ENCODE measurements at regions not wholly inside any gene's neighbourhood (a gene's known extent, or its start where the extent isn't known, plus 50 kb on each side); places are given as distances from the start of the nearest gene placed in this dataset.

DNA sequence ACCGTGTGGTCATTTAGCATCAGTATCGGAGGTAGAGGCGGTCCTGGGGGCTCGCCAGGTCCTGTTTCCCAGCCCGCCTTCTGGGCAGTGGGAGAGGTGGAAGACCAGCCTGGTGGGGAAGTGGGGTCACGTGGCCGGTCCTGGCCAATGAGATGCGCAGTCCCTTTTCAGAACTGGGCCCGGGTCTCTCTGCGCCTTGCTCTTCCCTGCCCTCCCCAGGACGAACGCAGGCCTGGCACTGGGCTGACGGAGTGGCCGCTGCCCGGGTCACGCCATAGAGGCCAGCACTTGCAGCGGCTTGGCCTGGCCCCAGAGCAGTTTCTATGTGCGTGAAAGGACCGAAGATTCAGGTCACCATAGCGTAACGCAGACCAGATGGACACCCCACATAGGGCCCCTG, 97.6 kb downstream of the OLFM1 start:
- H3K79me2 ChIP-seq (ENCODE audit: control insufficient read depth, insufficient read depth, low read length): no peaks in the 10 kb centered on the region
- in situ Hi-C loops (cut with MboI): no loop called here
- ATAC-seq (no peak), FAIRE-seq (no peak), DNase-seq (ENCODE audit: extremely low read depth in 1 of 4, low spot score in 3 of 4) (peak in 3 of 4 experiments; percentile 39 to 49 (median 48))
- TF ChIP-seq THAP12 (CRISPR knock-in tag; IDR thresholded peaks at IDR 0.05) (no peak), USF1 (CRISPR knock-in tag; IDR thresholded peaks at IDR 0.05) (peak; percentile 69), TFAM (CRISPR knock-in tag; conservative IDR thresholded peaks at IDR 0.05) (no peak), RAD51 (IDR thresholded peaks at IDR 0.05; ENCODE audit: borderline replicate concordance, low read depth) (peak; percentile 44; the same call in 1 of the 2 replicates), HNRNPK (IDR thresholded peaks at IDR 0.05; ENCODE audit: low read depth, low read length, poor library complexity, severe bottlenecking) (no peak), SRSF9 (IDR thresholded peaks at IDR 0.05; ENCODE audit: borderline replicate concordance, low read depth, low read length) (no peak), UBTF (IDR thresholded peaks at IDR 0.05; ENCODE audit: borderline replicate concordance in 1 of 2, low read depth in 2 of 2, low read length in 2 of 2) (no peak), USF2 (CRISPR knock-in tag; IDR thresholded peaks at IDR 0.05) (peak; percentile 71)
- ChIA-PET POLR2A (interaction anchor here (0.5 to 0.8 kb wide), 2 partner anchors 125 to 544 kb away, joined by 3 read pairs; no protein-coding TSS in a partner anchor), CTCF (ENCODE audit: low intra/inter-chr PET ratio) (no interaction called here)
- intact Hi-C loops (cut with micrococcal nuclease): no loop called here
- H2AFZ ChIP-seq (ENCODE audit: low read depth, low read length): no peak overlapping the region
- peaks cover 8% of the 10 kb centered on the region; the same call in 1 of the 2 replicates for H4K20me1 ChIP-seq (replicated peaks; ENCODE audit: control insufficient read depth, insufficient read depth, low read length)
- 4% methylated on average over 20 of the region's 21 CpGs for WGBS (ENCODE audit: insufficient coverage, low coverage, missing lambda C conversion rate)
- no peaks in the 10 kb centered on the region for H3K9me3 ChIP-seq (replicated peaks; ENCODE audit: control insufficient read depth, insufficient read depth, low read depth, low read length)
- no peaks in the 10 kb centered on the region for H3K36me3 ChIP-seq (ENCODE audit: control insufficient read depth, insufficient read depth, low read length)
- peaks cover 12 to 60% of the 10 kb centered on the region in 2 experiments; a peak in 3 of 5 replicates for H3K27me3 ChIP-seq (ENCODE audit: control insufficient read depth in 2 of 2, insufficient read depth in 2 of 2, low read length in 2 of 2)
- H3K4me2 ChIP-seq (ENCODE audit: insufficient read depth, low read length): no peak overlapping the region
- H3K27ac ChIP-seq (ENCODE audit: extremely low read depth, low read depth, low read length): no peak overlapping the region
- no peaks in the 10 kb centered on the region for H3K9me1 ChIP-seq (ENCODE audit: control insufficient read depth, insufficient read depth, low read length)
- no peak overlapping the region for H3K4me3 ChIP-seq
- H3K9ac ChIP-seq (ENCODE audit: insufficient read depth in 1 of 2, low read depth in 2 of 2, low read length in 2 of 2): no peak overlapping the region
- BruUV-seq (replicated peaks): no TSS peak
- peaks cover 0 to 5% of the 10 kb centered on the region in 2 experiments; a peak in 2 of 5 replicates for H3K4me1 ChIP-seq (replicated peaks in 1 of 2; ENCODE audit: control insufficient read depth in 2 of 2, insufficient read depth in 2 of 2, low read length in 2 of 2)

Data from K562 (cell line).